A549 (cell line): ENCODE measurements at regions not wholly inside any gene's neighbourhood (a gene's known extent, or its start where the extent isn't known, plus 50 kb on each side); places are given as distances from the start of the nearest gene placed in this dataset.

ENCODE experiments used
- ATAC-seq, 2 experiments: fragments of 200-7000 bp in 1 of 2; fragments of >200 bp in 1 of 2; cut with Nextera tagmentation in 1 of 2; cut with Tn5 transposase in 1 of 2; 3 replicates each; pipeline versions ENCODE4 v1.8.0 to v1.9.1; 2018 to 2020; ENCODE audit warnings: mild to moderate bottlenecking in 1 of 2, moderate library complexity in 1 of 2
- CTCF ChIA-PET: fragments of 300-600 bp; sonication (Branson Sonifier 250); formaldehyde crosslinking; extraction: SDS; loops from one replicate; lab custom pipeline; 2021; ENCODE audit warnings: antibody characterized with exemption, inconsistent platforms; lab: Yijun Ruan, JAX
- POLR2A ChIA-PET: fragments of 350-600 bp; formaldehyde crosslinking; extraction: SDS; loops from one replicate; lab custom pipeline; 2021; ENCODE audit warnings: antibody characterized with exemption, inconsistent platforms; lab: Yijun Ruan, JAX
- DNase-seq, 2 experiments: peaks; one replicate each; pipeline versions ENCODE4 v3.0.0 to v3.0.0-alpha.2; 2011 to 2016; ENCODE audit warnings: low read depth in 1 of 2, low spot score in 1 of 2
- FAIRE-seq: peaks from 2 replicates; lab custom pipeline; 2011; peaks lifted over from hg19 to GRCh38; lab: Jason Lieb, UNC
- H3K27ac ChIP-seq, 2 experiments: fragments of >200 bp; sonication (Bioruptor Twin); formaldehyde crosslinking; 3 replicates each; pipeline ENCODE4 v1.5.1; 2016 to 2017
- H3K4me1 ChIP-seq: fragments of >200 bp; sonication (Bioruptor Twin); formaldehyde crosslinking; 3 replicates; pipeline ENCODE4 v1.6.1; 2016
- H3K4me2 ChIP-seq: fragments of >200 bp; sonication (Bioruptor Twin); formaldehyde crosslinking; 3 replicates; pipeline ENCODE4 v1.6.1; 2016
- H3K4me3 ChIP-seq: fragments of >200 bp; sonication (Bioruptor Twin); formaldehyde crosslinking; 3 replicates; pipeline ENCODE4 v1.5.1; 2016
- H3K9me3 ChIP-seq: fragments of >200 bp; sonication (Bioruptor Twin); formaldehyde crosslinking; 3 replicates; pipeline ENCODE4 v1.6.1; 2016
- BHLHE40 ChIP-seq: IDR thresholded peaks from 2 replicates; pipeline ENCODE4 v1.6.1; 2012; ENCODE audit warnings: low read depth, low read length, inconsistent platforms
- CEBPB ChIP-seq, 2 experiments: fragments of >200 bp in 1 of 2; sonication (Bioruptor Twin) in 1 of 2; formaldehyde crosslinking in 1 of 2; IDR thresholded peaks; 2 replicates each; pipeline ENCODE4 v1.6.1; 2012 to 2016
- CHD4 ChIP-seq: fragments of 200-600 bp; sonication (generic); IDR thresholded peaks from 2 replicates; pipeline ENCODE4 v1.6.1; 2016; ENCODE audit warnings: antibody characterized with exemption, mild to moderate bottlenecking, borderline replicate concordance
- EHMT2 ChIP-seq: fragments of 200-600 bp; sonication (generic); IDR thresholded peaks from 2 replicates; pipeline ENCODE4 v1.6.1; 2016; ENCODE audit warnings: antibody characterized with exemption, low read depth, mild to moderate bottlenecking, moderate library complexity
- EP300 ChIP-seq, 2 experiments: fragments of >200 bp; sonication (Bioruptor Twin); formaldehyde crosslinking; IDR thresholded peaks; 2 replicates in 1 of 2; 3 replicates in 1 of 2; pipeline ENCODE4 v1.6.1; 2016 to 2017
- FOSB ChIP-seq: fragments of 250-450 bp; sonication (Bioruptor Pico); IDR thresholded peaks from 2 replicates; pipeline ENCODE4 v1.5.0; 2020; ENCODE audit warnings: mild to moderate bottlenecking, moderate library complexity
- JUN ChIP-seq, 2 experiments: fragments of >200 bp; sonication (Bioruptor Twin); formaldehyde crosslinking; IDR thresholded peaks; 2 replicates in 1 of 2; 3 replicates in 1 of 2; pipeline ENCODE4 v1.6.1; 2016 to 2017
- MAFK ChIP-seq: fragments of 450-650 bp; IDR thresholded peaks from 2 replicates; pipeline ENCODE4 v1.6.1; 2014; ENCODE audit not compliant: partially characterized antibody
- MAZ ChIP-seq: fragments of 150-350 bp; IDR thresholded peaks from 2 replicates; pipeline ENCODE4 v1.6.1; 2014; ENCODE audit warnings: antibody characterized with exemption, low read depth, low read length, borderline replicate concordance
- MYC ChIP-seq: IDR thresholded peaks from 2 replicates; pipeline ENCODE4 v1.6.1; 2012; ENCODE audit warnings: mild to moderate bottlenecking, inconsistent platforms, low read length, improper control_type of control experiment, borderline replicate concordance
- POLR2A ChIP-seq: IDR thresholded peaks from 2 replicates; pipeline ENCODE4 v1.6.1; 2012; ENCODE audit warnings: mild to moderate bottlenecking, low read length
- RAD21 ChIP-seq, 2 experiments: fragments of >200 bp in 1 of 2; sonication (Bioruptor Twin) in 1 of 2; formaldehyde crosslinking in 1 of 2; IDR thresholded peaks in 1 of 2; conservative IDR thresholded peaks in 1 of 2; 2 replicates in 1 of 2; 3 replicates in 1 of 2; pipeline ENCODE4 v1.6.1; 2012 to 2018; ENCODE audit warnings: inconsistent platforms in 1 of 2
- RARB ChIP-seq: fragments of 250-450 bp; sonication (Bioruptor Pico); IDR thresholded peaks from 2 replicates; pipeline ENCODE4 v1.8.0; 2021; ENCODE audit warnings: mild to moderate bottlenecking, moderate library complexity
- RNF2 ChIP-seq: fragments of 200-600 bp; sonication (generic); IDR thresholded peaks from 2 replicates; pipeline ENCODE4 v1.6.1; 2016; ENCODE audit warnings: low read depth, mild to moderate bottlenecking, antibody characterized with exemption, moderate library complexity, borderline replicate concordance
- TFCP2L1 ChIP-seq: fragments of 250-450 bp; sonication (Bioruptor Pico); IDR thresholded peaks from 2 replicates; pipeline ENCODE4 v1.5.0; 2021; ENCODE audit warnings: mild to moderate bottlenecking
- WGBS: methylation state at CpG from one replicate; pipeline ENCODE4 v1.1.6; 2017; ENCODE audit errors: missing lambda C conversion rate; 5-methylcytosine and 5-hydroxymethylcytosine counted together
- TF ChIP-seq, protein P1 (sequence below): fragments of >200 bp; sonication (Bioruptor Twin); formaldehyde crosslinking; IDR thresholded peaks from 2 replicates; pipeline ENCODE4 v1.6.1; 2016
- TF ChIP-seq, protein P2 (sequence below): IDR thresholded peaks from 2 replicates; pipeline ENCODE4 v1.6.1; 2012
- TF ChIP-seq, protein P3 (sequence below): fragments of 250-450 bp; sonication (Bioruptor Pico); IDR thresholded peaks from 2 replicates; pipeline ENCODE4 v1.5.0; 2020; ENCODE audit warnings: low read depth, mild to moderate bottlenecking, moderate library complexity
- TF ChIP-seq, protein P4 (sequence below): fragments of 200-600 bp; sonication (generic); IDR thresholded peaks from 2 replicates; pipeline ENCODE4 v1.6.1; 2016; ENCODE audit warnings: antibody characterized with exemption, mild to moderate bottlenecking, moderate library complexity
- TF ChIP-seq, protein P5 (sequence below): fragments of 150-350 bp; IDR thresholded peaks from 2 replicates; pipeline ENCODE4 v1.6.1; 2014; ENCODE audit warnings: low read depth, mild to moderate bottlenecking, low read length
- TF ChIP-seq, protein P6 (sequence below): fragments of >200 bp; sonication (Bioruptor Twin); formaldehyde crosslinking; IDR thresholded peaks from 3 replicates; pipeline ENCODE4 v1.5.1; 2016
- TF ChIP-seq, protein P7 (sequence below): fragments of 450-650 bp; IDR thresholded peaks from 2 replicates; pipeline ENCODE4 v1.6.1; 2014; ENCODE audit warnings: antibody characterized with exemption

- TF ChIP-seq, protein P1, sequence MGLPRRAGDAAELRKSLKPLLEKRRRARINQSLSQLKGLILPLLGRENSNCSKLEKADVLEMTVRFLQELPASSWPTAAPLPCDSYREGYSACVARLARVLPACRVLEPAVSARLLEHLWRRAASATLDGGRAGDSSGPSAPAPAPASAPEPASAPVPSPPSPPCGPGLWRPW, result no peak
- TF ChIP-seq MYC, result no peak
- TF ChIP-seq TFCP2L1 (CRISPR knock-in tag), result no peak
- no peak for TF ChIP-seq CHD4
- TF ChIP-seq RARB (CRISPR knock-in tag), result no peak
- TF ChIP-seq, protein P2, sequence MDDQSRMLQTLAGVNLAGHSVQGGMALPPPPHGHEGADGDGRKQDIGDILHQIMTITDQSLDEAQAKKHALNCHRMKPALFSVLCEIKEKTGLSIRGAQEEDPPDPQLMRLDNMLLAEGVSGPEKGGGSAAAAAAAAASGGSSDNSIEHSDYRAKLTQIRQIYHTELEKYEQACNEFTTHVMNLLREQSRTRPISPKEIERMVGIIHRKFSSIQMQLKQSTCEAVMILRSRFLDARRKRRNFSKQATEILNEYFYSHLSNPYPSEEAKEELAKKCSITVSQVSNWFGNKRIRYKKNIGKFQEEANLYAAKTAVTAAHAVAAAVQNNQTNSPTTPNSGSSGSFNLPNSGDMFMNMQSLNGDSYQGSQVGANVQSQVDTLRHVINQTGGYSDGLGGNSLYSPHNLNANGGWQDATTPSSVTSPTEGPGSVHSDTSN, result no peak
Observed at GRCh38 chr7:96920064-96920463, 85.3 kb upstream of the DLX6 start (continued).

DNA sequence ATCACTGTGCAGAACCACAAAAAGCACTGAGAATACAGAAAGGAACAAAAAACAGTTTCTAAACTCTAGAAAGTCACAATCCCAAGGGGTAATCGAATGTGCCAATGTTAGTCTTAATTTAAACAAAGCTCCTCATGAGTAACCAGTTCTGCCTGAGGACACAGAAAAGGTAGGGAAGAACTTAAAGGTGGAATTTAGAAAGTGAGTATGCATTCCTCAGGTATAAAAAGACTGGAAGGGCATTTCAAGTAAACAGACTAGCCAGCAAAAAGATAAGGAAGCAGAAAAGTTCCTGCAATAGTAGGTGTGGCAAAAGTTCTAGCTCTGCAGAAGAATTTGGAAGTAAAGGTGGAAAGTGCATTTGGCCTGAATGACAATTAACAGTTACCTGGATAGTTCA, 84.6 kb upstream of the DLX6 start:
- no peaks in the 10 kb centered on the region for H3K4me1 ChIP-seq
- TF ChIP-seq, protein P3, sequence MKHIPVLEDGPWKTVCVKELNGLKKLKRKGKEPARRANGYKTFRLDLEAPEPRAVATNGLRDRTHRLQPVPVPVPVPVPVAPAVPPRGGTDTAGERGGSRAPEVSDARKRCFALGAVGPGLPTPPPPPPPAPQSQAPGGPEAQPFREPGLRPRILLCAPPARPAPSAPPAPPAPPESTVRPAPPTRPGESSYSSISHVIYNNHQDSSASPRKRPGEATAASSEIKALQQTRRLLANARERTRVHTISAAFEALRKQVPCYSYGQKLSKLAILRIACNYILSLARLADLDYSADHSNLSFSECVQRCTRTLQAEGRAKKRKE (CRISPR knock-in tag), result no peak
- no peak for TF ChIP-seq RARB (CRISPR knock-in tag)
- TF ChIP-seq RNF2, result no peak
- TF ChIP-seq TFCP2L1 (CRISPR knock-in tag), result no peak
- no peak for TF ChIP-seq FOSB (CRISPR knock-in tag)
- TF ChIP-seq MAFK, result no peak
- TF ChIP-seq JUN (IDR thresholded peaks at IDR 0.05), result no peak
- TF ChIP-seq, protein P4, sequence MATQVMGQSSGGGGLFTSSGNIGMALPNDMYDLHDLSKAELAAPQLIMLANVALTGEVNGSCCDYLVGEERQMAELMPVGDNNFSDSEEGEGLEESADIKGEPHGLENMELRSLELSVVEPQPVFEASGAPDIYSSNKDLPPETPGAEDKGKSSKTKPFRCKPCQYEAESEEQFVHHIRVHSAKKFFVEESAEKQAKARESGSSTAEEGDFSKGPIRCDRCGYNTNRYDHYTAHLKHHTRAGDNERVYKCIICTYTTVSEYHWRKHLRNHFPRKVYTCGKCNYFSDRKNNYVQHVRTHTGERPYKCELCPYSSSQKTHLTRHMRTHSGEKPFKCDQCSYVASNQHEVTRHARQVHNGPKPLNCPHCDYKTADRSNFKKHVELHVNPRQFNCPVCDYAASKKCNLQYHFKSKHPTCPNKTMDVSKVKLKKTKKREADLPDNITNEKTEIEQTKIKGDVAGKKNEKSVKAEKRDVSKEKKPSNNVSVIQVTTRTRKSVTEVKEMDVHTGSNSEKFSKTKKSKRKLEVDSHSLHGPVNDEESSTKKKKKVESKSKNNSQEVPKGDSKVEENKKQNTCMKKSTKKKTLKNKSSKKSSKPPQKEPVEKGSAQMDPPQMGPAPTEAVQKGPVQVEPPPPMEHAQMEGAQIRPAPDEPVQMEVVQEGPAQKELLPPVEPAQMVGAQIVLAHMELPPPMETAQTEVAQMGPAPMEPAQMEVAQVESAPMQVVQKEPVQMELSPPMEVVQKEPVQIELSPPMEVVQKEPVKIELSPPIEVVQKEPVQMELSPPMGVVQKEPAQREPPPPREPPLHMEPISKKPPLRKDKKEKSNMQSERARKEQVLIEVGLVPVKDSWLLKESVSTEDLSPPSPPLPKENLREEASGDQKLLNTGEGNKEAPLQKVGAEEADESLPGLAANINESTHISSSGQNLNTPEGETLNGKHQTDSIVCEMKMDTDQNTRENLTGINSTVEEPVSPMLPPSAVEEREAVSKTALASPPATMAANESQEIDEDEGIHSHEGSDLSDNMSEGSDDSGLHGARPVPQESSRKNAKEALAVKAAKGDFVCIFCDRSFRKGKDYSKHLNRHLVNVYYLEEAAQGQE, result no peak
- TF ChIP-seq EHMT2, result no peak
- TF ChIP-seq EP300 (IDR thresholded peaks at IDR 0.05), result no peak
- TF ChIP-seq, protein P2, result no peak
- TF ChIP-seq, protein P5, sequence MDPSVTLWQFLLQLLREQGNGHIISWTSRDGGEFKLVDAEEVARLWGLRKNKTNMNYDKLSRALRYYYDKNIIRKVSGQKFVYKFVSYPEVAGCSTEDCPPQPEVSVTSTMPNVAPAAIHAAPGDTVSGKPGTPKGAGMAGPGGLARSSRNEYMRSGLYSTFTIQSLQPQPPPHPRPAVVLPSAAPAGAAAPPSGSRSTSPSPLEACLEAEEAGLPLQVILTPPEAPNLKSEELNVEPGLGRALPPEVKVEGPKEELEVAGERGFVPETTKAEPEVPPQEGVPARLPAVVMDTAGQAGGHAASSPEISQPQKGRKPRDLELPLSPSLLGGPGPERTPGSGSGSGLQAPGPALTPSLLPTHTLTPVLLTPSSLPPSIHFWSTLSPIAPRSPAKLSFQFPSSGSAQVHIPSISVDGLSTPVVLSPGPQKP, result no peak
- TF ChIP-seq CHD4, result no peak
- no peak for TF ChIP-seq RAD21 (conservative IDR thresholded peaks at IDR 0.05 in 1 of 2, IDR thresholded peaks at IDR 0.05 in 1 of 2)
- no peak for TF ChIP-seq BHLHE40
- no peak for TF ChIP-seq POLR2A
- TF ChIP-seq CEBPB (IDR thresholded peaks at IDR 0.05), result no peak
- TF ChIP-seq MAZ, result no peak
- TF ChIP-seq, protein P6, sequence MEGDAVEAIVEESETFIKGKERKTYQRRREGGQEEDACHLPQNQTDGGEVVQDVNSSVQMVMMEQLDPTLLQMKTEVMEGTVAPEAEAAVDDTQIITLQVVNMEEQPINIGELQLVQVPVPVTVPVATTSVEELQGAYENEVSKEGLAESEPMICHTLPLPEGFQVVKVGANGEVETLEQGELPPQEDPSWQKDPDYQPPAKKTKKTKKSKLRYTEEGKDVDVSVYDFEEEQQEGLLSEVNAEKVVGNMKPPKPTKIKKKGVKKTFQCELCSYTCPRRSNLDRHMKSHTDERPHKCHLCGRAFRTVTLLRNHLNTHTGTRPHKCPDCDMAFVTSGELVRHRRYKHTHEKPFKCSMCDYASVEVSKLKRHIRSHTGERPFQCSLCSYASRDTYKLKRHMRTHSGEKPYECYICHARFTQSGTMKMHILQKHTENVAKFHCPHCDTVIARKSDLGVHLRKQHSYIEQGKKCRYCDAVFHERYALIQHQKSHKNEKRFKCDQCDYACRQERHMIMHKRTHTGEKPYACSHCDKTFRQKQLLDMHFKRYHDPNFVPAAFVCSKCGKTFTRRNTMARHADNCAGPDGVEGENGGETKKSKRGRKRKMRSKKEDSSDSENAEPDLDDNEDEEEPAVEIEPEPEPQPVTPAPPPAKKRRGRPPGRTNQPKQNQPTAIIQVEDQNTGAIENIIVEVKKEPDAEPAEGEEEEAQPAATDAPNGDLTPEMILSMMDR, result no peak
- TF ChIP-seq, protein P7, sequence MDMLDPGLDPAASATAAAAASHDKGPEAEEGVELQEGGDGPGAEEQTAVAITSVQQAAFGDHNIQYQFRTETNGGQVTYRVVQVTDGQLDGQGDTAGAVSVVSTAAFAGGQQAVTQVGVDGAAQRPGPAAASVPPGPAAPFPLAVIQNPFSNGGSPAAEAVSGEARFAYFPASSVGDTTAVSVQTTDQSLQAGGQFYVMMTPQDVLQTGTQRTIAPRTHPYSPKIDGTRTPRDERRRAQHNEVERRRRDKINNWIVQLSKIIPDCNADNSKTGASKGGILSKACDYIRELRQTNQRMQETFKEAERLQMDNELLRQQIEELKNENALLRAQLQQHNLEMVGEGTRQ, result no peak
- ATAC-seq (no peak), DNase-seq (no peak), FAIRE-seq (no peak)
- H3K4me2 ChIP-seq, result no peak overlapping the region
- POLR2A ChIA-PET, result no interaction called here
- H3K27ac ChIP-seq, result no peak overlapping the region
- CTCF ChIA-PET, result no interaction called here
- H3K4me3 ChIP-seq, result no peak overlapping the region
- 0% methylated on average over 1 of the region's 1 CpG for WGBS
- no peaks in the 10 kb centered on the region for H3K9me3 ChIP-seq
